ENCODE measurements at regions not wholly inside any gene's neighbourhood (a gene's known extent, or its start where the extent isn't known, plus 50 kb on each side); places are given as distances from the start of the nearest gene placed in this dataset.

DNA sequence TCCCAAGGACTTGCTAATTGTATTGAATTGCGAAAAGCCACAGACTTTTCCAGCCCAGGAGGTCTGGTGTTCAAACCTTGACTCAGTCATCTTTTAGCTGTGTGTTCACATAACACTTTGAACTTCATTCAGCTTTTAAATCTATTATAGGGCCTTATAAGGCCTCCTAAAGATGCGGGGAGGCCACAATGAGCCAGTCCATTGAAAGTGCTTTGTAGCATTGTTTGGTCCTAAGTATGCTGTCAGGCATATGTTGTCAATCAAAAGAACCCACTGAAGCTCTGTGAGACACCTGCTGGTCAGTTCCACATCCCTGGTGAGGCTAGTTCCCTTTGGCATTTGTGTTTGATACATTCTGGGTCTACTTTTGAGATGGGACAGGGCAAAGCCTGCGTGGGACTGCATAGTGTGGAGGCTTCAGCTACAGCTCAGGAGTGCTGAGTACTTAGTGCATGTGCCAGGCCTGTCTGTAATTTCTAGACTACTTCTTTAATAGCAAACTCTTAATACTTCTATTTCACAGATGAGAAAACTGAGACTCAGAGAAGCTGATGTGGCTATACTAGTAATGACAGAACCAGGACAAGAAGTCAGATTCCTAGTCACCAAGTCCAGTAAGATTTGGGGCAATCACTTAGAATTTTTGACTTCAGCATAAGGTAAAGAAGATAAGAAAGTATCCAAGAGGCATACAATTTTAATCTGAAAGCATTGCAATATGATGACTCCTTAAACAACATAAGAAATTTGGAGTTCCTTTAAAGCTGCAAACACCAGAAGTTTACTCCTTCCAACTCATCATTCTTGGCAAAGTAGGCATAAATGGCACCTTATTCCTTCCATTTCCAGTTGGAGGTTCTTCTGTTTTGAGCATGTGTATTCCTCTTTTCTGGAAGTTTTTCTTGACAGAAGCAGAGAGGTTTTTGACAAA, 213.0 kb downstream of the PDCD6IP start:
- DNase-seq (ENCODE audit: low read depth) = no peak

DNA sequence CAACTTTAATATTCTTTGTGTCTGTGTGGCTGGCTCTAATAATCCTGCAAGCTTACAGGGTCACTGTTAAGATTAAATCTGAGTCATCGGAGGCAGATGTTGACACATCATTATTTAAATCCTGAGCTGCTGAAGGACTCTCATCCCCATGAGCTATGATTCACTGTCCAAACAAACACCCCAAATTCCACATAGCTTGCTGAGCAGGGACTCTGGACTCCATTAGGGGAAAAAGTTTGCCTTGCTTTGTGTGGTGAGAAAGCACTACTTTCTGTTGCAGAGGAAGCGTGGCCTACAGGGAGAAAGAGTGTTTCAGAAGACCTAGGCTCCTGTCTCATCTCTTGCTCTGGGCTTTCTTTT, 213.7 kb downstream of the PDCD6IP start:
- DNase-seq (ENCODE audit: low read depth) = no peak

- DNase-seq (ENCODE audit: low read depth) = no peak
Observed at GRCh38 chr3:34013818-34014570, 215.6 kb downstream of the PDCD6IP start.

- no peak for DNase-seq (ENCODE audit: low read depth)
Observed at GRCh38 chr3:34015204-34016142, 217.0 kb downstream of the PDCD6IP start.

GRCh38 chr3:34016925-34017587, 218.6 kb downstream of the PDCD6IP start:
- no peak for DNase-seq (ENCODE audit: low read depth)

DNA sequence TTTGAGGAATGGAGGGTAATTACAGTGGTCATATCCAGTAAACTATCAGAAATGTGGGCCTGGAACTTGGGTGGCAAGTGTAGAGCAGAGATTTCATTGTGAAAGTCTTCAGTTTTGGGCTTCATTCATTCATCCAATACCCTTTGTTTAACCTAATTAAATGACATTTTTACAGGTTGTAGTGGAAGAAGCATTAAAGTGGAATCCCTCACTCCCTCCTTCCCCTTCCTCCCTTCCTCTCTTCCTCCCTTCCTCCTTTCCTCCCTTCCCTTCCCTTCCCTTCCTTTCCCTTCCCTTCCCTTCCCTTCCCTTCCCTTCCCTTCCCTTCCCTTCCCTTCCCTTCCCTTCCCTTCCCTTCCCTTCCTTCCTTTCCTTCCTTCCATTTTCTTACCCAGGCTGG, 219.3 kb downstream of the PDCD6IP start:
- no peak for DNase-seq (ENCODE audit: low read depth)

DNA sequence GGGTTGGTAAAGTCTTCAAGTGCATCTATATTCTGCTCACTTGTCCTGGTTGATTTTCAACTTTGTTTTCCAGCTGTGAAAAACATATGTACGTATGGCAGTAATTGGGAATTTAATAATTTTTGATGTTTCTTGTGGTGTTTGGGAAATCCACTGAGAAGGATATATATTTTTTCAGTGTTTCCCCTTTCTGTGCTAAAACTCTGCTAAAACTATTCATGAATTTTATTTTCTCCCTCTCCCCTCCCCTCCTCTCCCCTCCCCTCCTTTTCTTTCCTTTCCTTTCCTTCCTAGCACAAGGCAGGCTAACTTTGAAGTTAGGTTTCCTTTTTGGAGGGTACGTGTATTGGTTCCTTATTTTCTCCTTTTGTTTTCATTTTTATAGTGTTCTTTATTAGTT, 220.7 kb downstream of the PDCD6IP start:
- DNase-seq (ENCODE audit: low read depth) = no peak

DNA sequence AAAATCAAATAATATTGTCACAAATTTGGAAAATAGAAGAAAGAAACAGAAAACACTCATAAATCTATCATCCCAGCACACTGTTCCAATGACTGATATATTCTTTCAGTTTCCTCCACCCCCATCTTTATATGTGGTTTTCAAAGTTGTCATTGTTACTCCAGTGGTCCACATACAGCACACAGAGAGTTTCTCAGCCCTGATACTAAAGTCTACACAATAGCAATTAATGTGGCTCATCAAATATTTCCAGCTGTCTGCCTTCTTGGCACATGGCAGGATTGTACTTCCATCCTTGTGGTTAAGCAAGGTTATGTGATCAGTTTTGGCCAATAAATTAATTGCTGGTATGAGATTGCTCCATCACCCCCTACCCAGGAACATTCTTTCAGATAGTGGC, 221.7 kb downstream of the PDCD6IP start:
- no peak for DNase-seq (ENCODE audit: low read depth)

DNA sequence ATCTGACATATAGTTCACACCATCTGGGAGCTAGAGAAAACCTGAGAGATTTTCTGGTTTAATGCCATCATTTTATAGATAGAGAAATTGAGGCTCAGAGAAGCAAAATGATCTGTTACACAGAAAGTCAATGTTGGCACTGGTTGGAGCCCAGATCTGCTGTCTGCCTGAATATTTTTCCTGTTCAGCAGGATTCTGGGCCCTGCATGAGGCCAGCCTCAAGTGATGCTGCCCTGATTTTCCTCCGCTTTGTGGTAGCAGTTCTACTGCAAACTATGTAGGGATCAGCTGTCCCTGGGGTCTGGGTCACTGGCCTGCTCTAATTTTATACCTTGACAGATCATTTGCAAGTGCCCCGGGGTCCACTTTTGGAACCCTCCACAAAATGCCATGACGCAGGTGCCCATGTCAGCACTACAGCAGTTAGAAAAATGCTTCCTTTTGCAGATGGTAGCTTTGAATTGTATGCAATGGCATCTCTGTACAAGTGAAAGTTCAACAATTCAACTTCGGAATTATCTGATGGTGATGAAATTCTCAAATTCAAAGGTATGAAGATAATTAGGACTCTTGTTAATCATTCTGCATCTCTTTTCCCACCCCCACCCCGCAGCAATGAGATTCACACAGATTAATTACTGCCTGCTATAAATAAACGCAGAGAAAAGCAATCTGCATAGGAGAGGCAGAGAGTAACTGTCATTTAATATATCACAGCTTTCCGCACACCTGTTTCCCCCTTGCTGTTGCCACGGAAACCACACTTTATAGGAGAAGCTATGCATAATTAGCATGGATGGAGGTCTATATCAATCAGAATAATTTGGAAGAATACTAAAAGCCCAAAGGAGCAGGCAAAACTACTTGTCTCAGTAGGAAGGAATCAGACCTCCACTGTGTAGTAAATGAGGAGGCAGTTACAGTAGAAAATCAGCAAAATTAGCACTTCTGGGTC, 222.6 kb downstream of the PDCD6IP start:
- DNase-seq (ENCODE audit: low read depth) = no peak

GRCh38 chr3:34022147-34022546, 223.7 kb downstream of the PDCD6IP start:
- no peak for DNase-seq (ENCODE audit: low read depth)

DNA sequence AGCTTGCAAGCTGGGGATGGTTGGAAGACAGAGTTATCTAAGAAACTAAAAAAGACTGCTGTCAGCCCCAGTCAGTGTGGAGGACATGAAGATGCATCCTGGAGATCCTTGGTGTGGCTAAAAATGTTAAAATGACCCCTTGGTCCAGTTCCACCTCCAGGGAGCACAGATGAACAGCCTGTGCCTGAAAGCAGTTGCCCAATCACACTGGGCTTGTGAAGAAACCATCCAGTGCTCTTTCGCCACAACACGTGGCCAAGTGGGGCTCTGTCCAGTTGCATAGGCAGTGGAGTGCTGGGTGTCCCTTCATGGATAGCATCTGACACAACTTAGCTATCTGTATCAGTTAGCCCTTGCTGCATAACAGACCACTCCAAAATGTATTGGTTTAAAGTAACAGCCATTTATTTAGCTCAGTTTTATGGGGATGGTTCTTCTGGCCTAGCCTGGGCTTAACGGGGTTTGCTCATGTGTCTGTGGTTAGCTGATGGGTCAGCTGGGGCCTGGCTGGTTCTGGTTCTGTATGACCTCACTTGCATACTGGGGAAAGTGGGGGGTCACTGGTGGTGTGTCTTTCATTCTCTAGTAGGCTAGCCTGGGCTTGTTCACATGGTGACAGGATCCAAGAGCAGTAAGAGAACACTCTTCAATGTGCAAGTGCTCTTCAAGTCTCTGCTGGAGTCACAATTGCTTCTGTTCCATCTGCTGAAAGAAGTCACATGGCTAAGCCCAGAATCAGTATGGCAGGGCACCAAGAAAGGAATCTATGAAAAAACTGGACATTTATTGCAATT, 226.2 kb downstream of the PDCD6IP start:
- DNase-seq (ENCODE audit: low read depth) = no peak

- DNase-seq (ENCODE audit: low read depth) = no peak
Observed at GRCh38 chr3:34033839-34034238, 235.4 kb downstream of the PDCD6IP start.

GRCh38 chr3:34034840-34035239, 236.4 kb downstream of the PDCD6IP start:
- no peak for DNase-seq (ENCODE audit: low read depth)

- DNase-seq (ENCODE audit: low read depth) = no peak
Observed at GRCh38 chr3:34035775-34036174, 237.3 kb downstream of the PDCD6IP start.

GRCh38 chr3:34037260-34037659, 238.8 kb downstream of the PDCD6IP start:
- DNase-seq (ENCODE audit: low read depth) = no peak

DNA sequence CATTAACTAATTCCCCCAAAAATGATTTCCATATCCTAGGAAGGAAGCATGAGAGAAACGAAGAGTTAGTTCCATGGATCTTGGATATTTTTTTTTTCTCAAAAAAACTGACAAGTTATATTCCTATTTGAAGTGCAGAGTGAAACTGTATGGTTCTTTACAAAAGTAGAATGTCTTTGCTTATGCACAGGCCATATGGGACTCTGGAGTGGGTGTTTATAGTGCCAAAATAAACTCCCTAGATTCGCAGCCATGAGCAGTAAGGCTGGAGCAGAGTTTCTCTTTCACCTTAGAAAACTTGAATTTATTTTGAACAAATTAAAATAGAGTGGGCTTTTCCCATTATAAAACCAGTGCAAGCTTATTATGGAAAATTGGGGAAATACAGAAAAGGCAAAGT, 239.7 kb downstream of the PDCD6IP start:
- no peak for DNase-seq (ENCODE audit: low read depth)

DNA sequence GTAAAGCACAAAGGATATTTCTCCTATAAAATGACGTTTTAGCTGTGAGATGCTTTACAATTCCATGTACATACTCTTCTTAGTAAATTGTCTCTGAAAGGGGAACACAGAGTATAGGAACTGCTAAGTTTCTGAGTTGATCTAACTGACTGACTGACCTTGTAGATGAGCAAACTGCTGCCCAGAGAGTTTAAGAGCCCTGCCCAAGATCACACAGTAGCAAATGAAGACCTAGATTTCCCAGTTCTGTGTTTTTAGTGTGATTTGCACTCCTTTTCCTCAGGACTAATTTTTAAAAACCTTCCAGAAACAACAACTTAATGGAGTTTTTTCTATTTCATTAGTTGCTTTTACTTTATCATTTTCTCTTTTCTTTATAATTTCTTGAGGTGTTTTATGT, 247.7 kb downstream of the PDCD6IP start:
- no peak for DNase-seq (ENCODE audit: low read depth)

DNA sequence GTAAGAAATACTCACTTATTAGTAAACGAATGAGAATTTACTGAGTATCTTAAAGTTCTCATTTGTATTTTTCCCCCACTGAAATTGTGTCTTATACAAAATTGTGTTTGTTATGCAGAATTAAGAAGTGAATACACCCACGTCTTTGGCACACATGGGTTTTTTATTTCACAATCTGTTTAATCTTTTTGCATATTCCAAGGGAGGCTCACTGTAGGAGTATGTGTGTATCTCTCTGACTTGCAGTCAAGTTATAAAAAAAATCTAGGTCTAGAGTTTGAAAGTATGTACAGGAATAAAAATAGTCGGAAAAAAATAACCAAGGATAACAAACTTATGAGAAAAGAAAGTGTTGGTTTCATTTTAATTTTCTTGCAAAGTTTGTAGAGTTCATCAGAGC, 255.2 kb downstream of the PDCD6IP start:
- DNase-seq (ENCODE audit: low read depth) = no peak

DNA sequence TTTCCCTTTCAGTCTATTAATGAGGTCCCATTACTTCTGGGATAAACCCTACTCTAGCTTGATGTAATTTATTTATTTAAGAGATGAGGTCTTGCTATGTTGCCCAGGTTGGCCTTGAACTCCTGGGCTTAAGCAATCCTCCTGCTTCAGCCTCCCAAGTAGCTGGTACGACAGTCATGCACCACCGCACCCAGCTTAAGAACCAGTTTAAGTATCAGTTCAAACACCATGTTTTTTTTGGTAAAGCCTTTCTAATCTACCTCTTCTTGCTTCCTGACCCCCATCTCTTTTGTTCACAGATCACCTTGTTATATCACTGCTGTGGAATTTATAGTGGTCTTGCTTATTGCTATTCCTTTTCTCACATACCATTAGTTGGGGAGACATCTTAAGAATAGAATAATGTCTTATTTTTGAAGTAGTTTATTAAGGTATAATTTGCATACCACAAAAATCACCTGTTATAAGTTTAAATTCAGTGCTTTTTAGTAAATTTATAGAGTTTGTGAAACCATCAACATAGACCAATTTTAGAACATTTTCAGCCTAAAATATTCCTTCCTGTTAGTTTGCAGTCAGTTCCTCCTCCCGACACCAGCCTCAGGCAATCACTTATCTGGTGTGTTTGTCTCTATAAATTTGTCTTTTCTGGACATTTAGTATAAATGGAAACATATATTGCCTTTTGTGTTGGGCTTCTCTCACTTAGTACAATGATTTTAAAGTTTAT, 257.9 kb downstream of the PDCD6IP start:
- no peak for DNase-seq (ENCODE audit: low read depth)

Data from T follicular helper cell (primary cell).